Testis (tissue), 2 donors: ENCODE measurements at regions not wholly inside any gene's neighbourhood (a gene's known extent, or its start where the extent isn't known, plus 50 kb on each side); places are given as distances from the start of the nearest gene placed in this dataset.

ENCODE experiments used
- DNase-seq: peaks from one replicate; pipeline ENCODE4 v3.0.0-alpha.2; 2019
- H3K27ac ChIP-seq, 2 donors: fragments of 200-600 bp; sonication (generic); one replicate each; pipeline ENCODE4 v1.5.1; 2019
- H3K27me3 ChIP-seq: fragments of 200-600 bp; sonication (generic); one replicate; pipeline ENCODE4 v1.5.1; 2019
- H3K36me3 ChIP-seq: fragments of 200-600 bp; sonication (generic); one replicate; pipeline ENCODE4 v1.5.1; 2017; ENCODE audit warnings: low read depth; ENCODE audit errors: missing control alignments
- H3K4me1 ChIP-seq: fragments of 200-600 bp; sonication (generic); one replicate; pipeline ENCODE4 v1.5.1; 2019
- H3K4me3 ChIP-seq, 2 donors: fragments of 200-600 bp; sonication (generic); one replicate each; pipeline ENCODE4 v1.5.1; 2017 to 2019
- H3K9me3 ChIP-seq: fragments of 200-600 bp; sonication (generic); one replicate; pipeline ENCODE4 v1.5.1; 2017
- CTCF ChIP-seq, 3 experiments: fragments of 450-650 bp in 2 of 3; fragments of 200-600 bp in 1 of 3; sonication (generic) in 1 of 3; IDR thresholded peaks; one replicate each; pipeline ENCODE4 v1.5.1; 2016 to 2019; ENCODE audit warnings: antibody characterized with exemption in 3 of 3, mild to moderate bottlenecking in 2 of 3, moderate library complexity in 1 of 3
- POLR2A ChIP-seq: fragments of 450-650 bp; IDR thresholded peaks from one replicate; pipeline ENCODE4 v1.6.1; 2017; ENCODE audit warnings: antibody characterized with exemption, mild to moderate bottlenecking, moderate library complexity
- WGBS, 2 donors: methylation state at CpG; one replicate each; pipeline ENCODE4 v1.1.5; 2018; 5-methylcytosine and 5-hydroxymethylcytosine counted together
- intact Hi-C: fragments of 100-400 bp; cut with DNase I; formaldehyde crosslinking; loops from one replicate; pipeline ENCODE4 v1.15.1; 2023; ENCODE audit warnings: low total_unique reads

GRCh38 chr22:33117821-33118220 lies 59.6 kb upstream of the SYN3 start:
- intact Hi-C loops, result no loop called here

GRCh38 chr22:33116841-33117547 lies 58.8 kb upstream of the SYN3 start:
- DNase-seq, result no peak
- no peak overlapping the region for H3K27ac ChIP-seq
- H3K9me3 ChIP-seq, result no peaks in the 10 kb centered on the region
- H3K36me3 ChIP-seq, result no peaks in the 10 kb centered on the region
- H3K4me1 ChIP-seq, result no peaks in the 10 kb centered on the region
- H3K4me3 ChIP-seq, result no peak overlapping the region
- TF ChIP-seq POLR2A (no peak), CTCF (IDR thresholded peaks at IDR 0.05) (no peak)
- H3K27me3 ChIP-seq, result no peaks in the 10 kb centered on the region
- intact Hi-C loops, result no loop called here
- 40 to 52% methylated on average over 2 of the region's 2 CpGs for WGBS, 2 donors

More at GRCh38 chr22:33117821-33118220, 59.6 kb upstream of the SYN3 start:
- Histone ChIP-seq H3K27me3 (no peaks in the 10 kb centered on the region), H3K9me3 (no peaks in the 10 kb centered on the region), H3K4me1 (no peaks in the 10 kb centered on the region), H3K36me3 (no peaks in the 10 kb centered on the region), H3K27ac (no peak overlapping the region), H3K4me3 (no peak overlapping the region)
- TF ChIP-seq POLR2A, result no peak
- no peak for TF ChIP-seq CTCF (IDR thresholded peaks at IDR 0.05)
- DNase-seq, result no peak

GRCh38 chr22:33114565-33114964 lies 56.4 kb upstream of the SYN3 start:
- Histone ChIP-seq H3K27ac (no peak overlapping the region), H3K36me3 (no peaks in the 10 kb centered on the region), H3K27me3 (no peaks in the 10 kb centered on the region), H3K9me3 (no peaks in the 10 kb centered on the region), H3K4me3 (no peak overlapping the region), H3K4me1 (no peaks in the 10 kb centered on the region)
- TF ChIP-seq CTCF (IDR thresholded peaks at IDR 0.05) (no peak), POLR2A (no peak)
- intact Hi-C loops, result no loop called here
- no peak for DNase-seq

- Histone ChIP-seq H3K27me3 (no peaks in the 10 kb centered on the region), H3K4me1 (no peaks in the 10 kb centered on the region), H3K9me3 (no peaks in the 10 kb centered on the region), H3K4me3 (no peak overlapping the region), H3K36me3 (no peaks in the 10 kb centered on the region), H3K27ac (no peak overlapping the region)
- DNase-seq, result no peak
- intact Hi-C loops, result no loop called here
- TF ChIP-seq POLR2A, result no peak
- TF ChIP-seq CTCF (IDR thresholded peaks at IDR 0.05), result no peak
- WGBS, 2 donors, result 22 to 42% methylated on average over 1 of the region's 1 CpG
These were observed 54.4 kb upstream of the SYN3 start for GRCh38 chr22:33112580-33112979.

GRCh38 chr22:33111491-33111890 lies 53.3 kb upstream of the SYN3 start:
- no peaks in the 10 kb centered on the region for H3K9me3 ChIP-seq
- WGBS, 2 donors, result 40 to 49% methylated on average over 4 of the region's 4 CpGs
- no peak for DNase-seq
- no peak for TF ChIP-seq CTCF (IDR thresholded peaks at IDR 0.05)
- no peak for TF ChIP-seq POLR2A
- H3K36me3 ChIP-seq, result no peaks in the 10 kb centered on the region
- H3K27ac ChIP-seq, result no peak overlapping the region
- no peaks in the 10 kb centered on the region for H3K27me3 ChIP-seq
- H3K4me1 ChIP-seq, result no peaks in the 10 kb centered on the region
- H3K4me3 ChIP-seq, result no peak overlapping the region
- intact Hi-C loops, result no loop called here
